Progenitor cell of endocrine pancreas (in vitro differentiated cells): ENCODE measurements at regions not wholly inside any gene's neighbourhood (a gene's known extent, or its start where the extent isn't known, plus 50 kb on each side); places are given as distances from the start of the nearest gene placed in this dataset.

ENCODE experiments used
- DNase-seq: peaks from one replicate; pipeline ENCODE4 v3.0.0; 2021; ENCODE audit warnings: low spot score; ENCODE audit not compliant: unreplicated experiment
- H3K27ac Mint-ChIP-seq: 2 replicates; pipeline ENCODE4 v1.8.0; 2021; ENCODE audit warnings: mild to moderate bottlenecking, moderate library complexity, mixed read lengths
- H3K27me3 Mint-ChIP-seq: 2 replicates; pipeline ENCODE4 v1.8.0; 2021; ENCODE audit warnings: mixed read lengths
- H3K36me3 Mint-ChIP-seq: 2 replicates; pipeline ENCODE4 v1.8.0; 2022; ENCODE audit warnings: mixed read lengths; ENCODE audit not compliant: insufficient read depth
- H3K4me1 Mint-ChIP-seq: 2 replicates; pipeline ENCODE4 v1.8.0; 2021; ENCODE audit warnings: low read depth, mixed read lengths
- H3K4me3 Mint-ChIP-seq: 2 replicates; pipeline ENCODE4 v1.8.0; 2021; ENCODE audit warnings: low read depth, mild to moderate bottlenecking, moderate library complexity, mixed read lengths
- H3K9me3 Mint-ChIP-seq: 2 replicates; pipeline ENCODE4 v1.8.0; 2021; ENCODE audit warnings: low read depth, mixed read lengths
- TF ChIP-seq, protein P1 (sequence below): fragments of 200-600 bp; sonication (generic); IDR thresholded peaks from one replicate; pipeline ENCODE4 v1.5.0; 2021; ENCODE audit warnings: antibody characterized with exemption, mild to moderate bottlenecking; ENCODE audit not compliant: unreplicated experiment

DNA sequence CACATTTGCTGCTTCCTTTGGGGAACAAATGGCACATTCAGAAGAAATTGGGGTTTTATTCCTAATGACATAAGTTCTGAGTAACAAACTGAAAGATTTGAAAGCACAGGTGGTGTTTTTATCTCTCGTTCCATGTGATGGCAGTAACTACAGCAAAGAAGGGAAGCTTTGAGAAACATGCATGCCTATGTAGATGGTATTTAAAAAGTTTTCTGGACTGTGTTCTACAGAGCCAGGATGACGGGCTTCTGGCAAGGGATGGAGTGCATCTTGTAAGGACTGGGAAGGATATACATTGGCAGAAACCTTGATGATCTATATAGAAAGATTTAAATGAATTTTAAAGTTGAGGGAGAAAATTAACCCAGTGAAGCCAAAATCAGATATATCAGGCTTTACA is 362.2 kb upstream of the ROPN1 start:
- H3K27me3 Mint-ChIP-seq: peaks cover 6% of the 10 kb centered on the region
- H3K4me1 Mint-ChIP-seq: peaks cover 23% of the 10 kb centered on the region
- no peak for DNase-seq
- no peak overlapping the region for H3K27ac Mint-ChIP-seq
- H3K4me3 Mint-ChIP-seq: no peak overlapping the region
- H3K9me3 Mint-ChIP-seq: no peaks in the 10 kb centered on the region
- TF ChIP-seq, protein P1, sequence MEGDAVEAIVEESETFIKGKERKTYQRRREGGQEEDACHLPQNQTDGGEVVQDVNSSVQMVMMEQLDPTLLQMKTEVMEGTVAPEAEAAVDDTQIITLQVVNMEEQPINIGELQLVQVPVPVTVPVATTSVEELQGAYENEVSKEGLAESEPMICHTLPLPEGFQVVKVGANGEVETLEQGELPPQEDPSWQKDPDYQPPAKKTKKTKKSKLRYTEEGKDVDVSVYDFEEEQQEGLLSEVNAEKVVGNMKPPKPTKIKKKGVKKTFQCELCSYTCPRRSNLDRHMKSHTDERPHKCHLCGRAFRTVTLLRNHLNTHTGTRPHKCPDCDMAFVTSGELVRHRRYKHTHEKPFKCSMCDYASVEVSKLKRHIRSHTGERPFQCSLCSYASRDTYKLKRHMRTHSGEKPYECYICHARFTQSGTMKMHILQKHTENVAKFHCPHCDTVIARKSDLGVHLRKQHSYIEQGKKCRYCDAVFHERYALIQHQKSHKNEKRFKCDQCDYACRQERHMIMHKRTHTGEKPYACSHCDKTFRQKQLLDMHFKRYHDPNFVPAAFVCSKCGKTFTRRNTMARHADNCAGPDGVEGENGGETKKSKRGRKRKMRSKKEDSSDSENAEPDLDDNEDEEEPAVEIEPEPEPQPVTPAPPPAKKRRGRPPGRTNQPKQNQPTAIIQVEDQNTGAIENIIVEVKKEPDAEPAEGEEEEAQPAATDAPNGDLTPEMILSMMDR: no peak
- peaks cover 10% of the 10 kb centered on the region for H3K36me3 Mint-ChIP-seq

DNA sequence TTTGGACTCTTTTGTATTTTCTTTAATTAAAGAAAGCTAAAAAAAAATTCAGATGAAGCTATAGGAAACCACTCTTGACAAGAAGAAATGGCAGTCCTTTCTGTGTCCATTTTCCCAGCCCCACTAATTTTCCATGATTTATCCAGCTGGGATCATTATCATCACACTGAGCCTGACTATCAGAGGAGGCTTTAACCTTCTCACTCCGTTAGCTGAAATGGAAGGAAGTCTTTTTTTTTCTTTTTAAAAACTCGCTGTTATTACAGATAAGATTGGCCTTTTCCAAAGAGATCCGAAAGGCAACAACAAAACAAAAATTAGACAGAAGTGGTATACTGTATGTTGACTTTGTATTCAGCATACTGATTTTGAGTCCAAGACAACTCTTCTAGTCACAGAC is 366.2 kb upstream of the ROPN1 start:
- no peak overlapping the region for H3K4me3 Mint-ChIP-seq
- H3K27ac Mint-ChIP-seq: no peak overlapping the region
- DNase-seq: no peak
- peaks cover 6% of the 10 kb centered on the region for H3K27me3 Mint-ChIP-seq
- H3K4me1 Mint-ChIP-seq: peaks cover 24% of the 10 kb centered on the region
- TF ChIP-seq, protein P1: no peak
- no peaks in the 10 kb centered on the region for H3K9me3 Mint-ChIP-seq
- H3K36me3 Mint-ChIP-seq: peaks cover 10% of the 10 kb centered on the region

DNA sequence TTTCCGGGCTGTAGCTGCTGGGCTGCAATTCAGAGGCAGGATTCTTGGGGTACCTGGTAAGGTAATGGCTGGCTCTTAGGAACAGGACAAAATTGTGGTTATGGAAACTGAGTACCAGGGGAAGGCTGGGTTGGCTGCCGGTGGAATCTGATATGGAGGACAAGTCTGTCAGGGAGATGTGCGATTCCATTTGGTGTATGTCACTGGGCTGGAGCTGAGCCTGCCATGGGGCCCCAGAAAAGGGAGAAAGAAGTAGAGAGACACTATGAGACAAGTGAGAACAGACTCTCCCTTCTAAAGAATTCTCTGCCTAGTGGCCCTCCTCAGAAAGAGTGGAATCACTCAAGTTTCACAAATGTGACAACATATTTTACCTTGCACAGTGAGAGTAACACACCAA is 368.2 kb upstream of the ROPN1 start:
- H3K27me3 Mint-ChIP-seq: peaks cover 3% of the 10 kb centered on the region
- H3K4me1 Mint-ChIP-seq: peaks cover 18% of the 10 kb centered on the region
- no peak overlapping the region for H3K4me3 Mint-ChIP-seq
- H3K36me3 Mint-ChIP-seq: peaks cover 9% of the 10 kb centered on the region
- no peak for DNase-seq
- H3K27ac Mint-ChIP-seq: peak overlapping the region; percentile 91
- H3K9me3 Mint-ChIP-seq: no peaks in the 10 kb centered on the region
- TF ChIP-seq, protein P1: no peak

DNA sequence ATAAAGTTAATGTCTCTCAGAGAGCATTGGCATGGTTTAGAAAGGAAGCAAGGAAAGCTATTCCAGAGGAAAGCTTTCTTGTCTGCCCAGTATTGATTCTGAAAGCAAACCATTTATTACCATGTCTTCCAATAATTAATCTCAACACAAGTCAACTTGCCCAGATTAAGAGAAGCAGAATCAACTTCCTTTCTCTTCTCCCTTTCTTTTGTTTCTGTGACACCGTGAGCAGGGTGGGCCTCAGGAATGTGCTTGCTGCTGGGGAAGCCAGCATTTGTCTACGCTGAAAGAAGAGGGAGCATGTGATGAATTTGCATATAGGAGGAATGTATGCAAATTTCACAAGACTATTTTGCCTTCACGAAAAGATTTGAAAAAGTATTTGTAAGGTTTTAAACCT is 368.6 kb upstream of the ROPN1 start:
- TF ChIP-seq, protein P1: no peak
- Mint-ChIP-seq H3K27me3 (peaks cover 3% of the 10 kb centered on the region), H3K9me3 (no peaks in the 10 kb centered on the region), H3K27ac (peak overlapping the region; percentile 91), H3K4me1 (peaks cover 18% of the 10 kb centered on the region), H3K36me3 (peaks cover 12% of the 10 kb centered on the region), H3K4me3 (peak overlapping the region; percentile 9)
- DNase-seq: no peak

DNA sequence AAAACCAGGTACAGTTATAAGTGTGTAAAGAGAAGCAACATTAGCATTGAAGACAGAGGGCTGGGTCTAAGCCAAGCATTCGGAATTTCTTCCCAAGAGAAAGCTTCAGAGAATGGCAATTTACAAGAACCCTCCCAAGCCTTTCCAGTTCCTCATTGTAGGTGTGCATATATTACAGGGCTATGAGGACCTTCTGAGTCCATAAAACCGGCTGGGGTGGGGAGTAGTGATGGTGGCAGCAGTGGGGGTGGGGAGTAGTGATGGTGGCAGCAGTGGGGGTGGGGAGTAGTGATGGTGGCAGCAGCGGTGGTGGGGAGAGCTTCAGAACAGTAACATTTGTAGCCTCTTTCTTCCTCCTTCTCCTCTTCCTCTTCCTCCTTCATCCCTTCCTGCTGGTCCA is 368.7 kb upstream of the UMPS start:
- no peaks in the 10 kb centered on the region for H3K9me3 Mint-ChIP-seq
- no peak for DNase-seq
- TF ChIP-seq, protein P1: no peak
- H3K4me3 Mint-ChIP-seq: no peak overlapping the region
- H3K27ac Mint-ChIP-seq: no peak overlapping the region
- peaks cover 12% of the 10 kb centered on the region for H3K36me3 Mint-ChIP-seq
- H3K27me3 Mint-ChIP-seq: peaks cover 3% of the 10 kb centered on the region
- H3K4me1 Mint-ChIP-seq: peaks cover 19% of the 10 kb centered on the region

DNA sequence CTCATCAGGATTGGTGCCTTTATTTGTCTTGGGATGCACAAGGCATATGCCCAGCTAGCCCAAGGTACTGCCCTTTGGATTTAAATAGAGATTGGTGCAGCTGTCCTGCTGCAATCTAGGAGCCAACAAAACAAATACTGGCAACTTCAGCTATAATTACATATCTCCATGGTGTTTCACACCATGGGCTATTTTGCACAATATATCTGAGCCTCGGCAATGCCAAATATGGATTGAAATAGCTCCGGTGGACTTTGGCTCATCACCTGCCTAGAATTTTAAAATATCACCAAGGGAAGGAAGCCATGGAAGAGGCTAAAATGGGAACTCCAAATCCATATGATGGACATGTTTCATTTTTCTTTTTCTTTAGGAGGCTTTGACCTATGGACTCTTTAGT is 367.8 kb upstream of the UMPS start:
- Mint-ChIP-seq H3K9me3 (no peaks in the 10 kb centered on the region), H3K27ac (no peak overlapping the region), H3K36me3 (peaks cover 5% of the 10 kb centered on the region), H3K27me3 (peaks cover 3% of the 10 kb centered on the region), H3K4me3 (no peak overlapping the region), H3K4me1 (peaks cover 19% of the 10 kb centered on the region)
- DNase-seq: no peak
- TF ChIP-seq, protein P1: no peak
